ENCODE measurements at regions not wholly inside any gene's neighbourhood (a gene's known extent, or its start where the extent isn't known, plus 50 kb on each side); places are given as distances from the start of the nearest gene placed in this dataset.
"Not testable (repeated sequence)": the region's sequence is repeated elsewhere in the genome, so short reads cannot be mapped to it uniquely, and the experiment has no call there.

- no peak overlapping the region for H3K4me3 ChIP-seq
Measured at GRCh38 chr5:124025306-124025845, 513.4 kb downstream of the CSNK1G3 start.

GRCh38 chr5:124022966-124023365 lies 511.0 kb downstream of the CSNK1G3 start:
- no peak for TF ChIP-seq FOXP2 (optimal IDR thresholded peaks at IDR 0.05; ENCODE audit: control extremely low read depth, extremely low read length, insufficient read depth)
- Histone ChIP-seq H3K9me3 (ENCODE audit: low read depth, low read length) (no peaks in the 10 kb centered on the region), H3K36me3 (ENCODE audit: insufficient read depth, low read length) (no peaks in the 10 kb centered on the region), H3K27ac (no peak overlapping the region), H3K4me3 (no peak overlapping the region), H3K9ac (ENCODE audit: insufficient read length) (no peak overlapping the region)
- DNase-seq (ENCODE audit: low read depth, low spot score), result no peak

More at GRCh38 chr5:124025306-124025845, 513.4 kb downstream of the CSNK1G3 start:
- H3K27ac ChIP-seq, result no peak overlapping the region
- H3K9me3 ChIP-seq (ENCODE audit: low read depth, low read length), result no peaks in the 10 kb centered on the region
- no peak overlapping the region for H3K9ac ChIP-seq (ENCODE audit: insufficient read length)
- no peak for DNase-seq (ENCODE audit: low read depth, low spot score)
- no peaks in the 10 kb centered on the region for H3K36me3 ChIP-seq (ENCODE audit: insufficient read depth, low read length)
- TF ChIP-seq POLR2AphosphoS5 (IDR thresholded peaks at IDR 0.05; ENCODE audit: borderline replicate concordance, low read depth, low read length) (no peak), FOXP2 (optimal IDR thresholded peaks at IDR 0.05; ENCODE audit: control extremely low read depth, extremely low read length, insufficient read depth) (no peak), EZH2 (IDR thresholded peaks at IDR 0.05) (no peak)

GRCh38 chr5:124021776-124022175 lies 509.8 kb downstream of the CSNK1G3 start:
- Histone ChIP-seq H3K27ac (no peak overlapping the region), H3K9me3 (ENCODE audit: low read depth, low read length) (no peaks in the 10 kb centered on the region), H3K36me3 (ENCODE audit: insufficient read depth, low read length) (no peaks in the 10 kb centered on the region), H3K9ac (ENCODE audit: insufficient read length) (no peak overlapping the region), H3K4me3 (no peak overlapping the region)
- TF ChIP-seq EZH2 (IDR thresholded peaks at IDR 0.05), result no peak
- TF ChIP-seq POLR2AphosphoS5 (IDR thresholded peaks at IDR 0.05; ENCODE audit: borderline replicate concordance, low read depth, low read length), result no peak
- TF ChIP-seq FOXP2 (optimal IDR thresholded peaks at IDR 0.05; ENCODE audit: control extremely low read depth, extremely low read length, insufficient read depth), result no peak
- no peak for DNase-seq (ENCODE audit: low read depth, low spot score)

DNA sequence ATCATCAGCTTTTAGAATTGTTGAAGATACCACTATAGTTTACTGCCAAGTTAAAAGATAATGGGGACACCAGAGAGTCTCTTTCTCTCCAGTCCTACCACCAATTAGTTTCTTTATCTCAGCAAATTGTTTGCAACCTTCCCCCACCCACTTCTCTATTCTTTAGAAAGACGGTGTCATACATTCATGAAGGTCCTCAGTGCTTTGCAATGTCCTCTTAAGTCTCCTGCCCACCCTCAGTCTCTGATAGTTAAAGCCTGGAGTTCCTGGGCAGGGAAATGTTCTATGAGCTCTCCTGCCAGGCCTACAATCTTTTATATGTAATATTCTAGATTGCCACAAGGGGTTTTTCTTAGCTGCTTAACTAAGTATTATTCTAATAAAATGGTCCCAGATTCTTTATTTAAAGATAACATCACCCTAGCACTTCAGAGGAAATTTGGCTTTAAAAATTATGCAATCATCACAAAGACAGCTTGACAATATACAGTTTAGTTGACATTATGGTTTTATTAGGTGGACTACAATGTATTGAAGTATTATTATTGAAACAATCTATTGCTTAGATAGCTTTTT lies 509.2 kb downstream of the CSNK1G3 start:
- H3K4me3 ChIP-seq, result no peak overlapping the region
- H3K36me3 ChIP-seq (ENCODE audit: insufficient read depth, low read length), result no peaks in the 10 kb centered on the region
- H3K9me3 ChIP-seq (ENCODE audit: low read depth, low read length), result no peaks in the 10 kb centered on the region
- no peak for DNase-seq (ENCODE audit: low read depth, low spot score)
- no peak overlapping the region for H3K27ac ChIP-seq
- no peak overlapping the region for H3K9ac ChIP-seq (ENCODE audit: insufficient read length)
- no peak for TF ChIP-seq EZH2 (IDR thresholded peaks at IDR 0.05)
- no peak for TF ChIP-seq POLR2AphosphoS5 (IDR thresholded peaks at IDR 0.05; ENCODE audit: borderline replicate concordance, low read depth, low read length)
- TF ChIP-seq FOXP2 (optimal IDR thresholded peaks at IDR 0.05; ENCODE audit: control extremely low read depth, extremely low read length, insufficient read depth), result no peak

DNA sequence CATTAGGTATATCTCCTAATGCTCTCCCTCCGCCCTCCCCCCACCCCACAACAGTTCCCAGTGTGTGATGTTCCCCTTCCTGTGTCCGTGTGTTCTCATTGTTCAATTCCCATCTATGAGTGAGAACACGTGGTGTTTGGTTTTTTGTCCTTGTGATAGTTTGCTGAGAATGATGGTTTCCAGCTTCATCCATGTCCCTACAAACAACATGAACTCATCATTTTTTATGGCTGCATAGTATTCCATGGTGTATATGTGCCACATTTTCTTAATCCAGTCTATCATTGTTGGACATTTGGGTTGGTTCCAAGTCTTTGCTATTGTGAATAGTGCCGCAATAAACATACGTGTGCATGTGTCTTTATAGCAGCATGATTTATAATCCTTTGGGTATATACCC lies 505.3 kb downstream of the CSNK1G3 start:
- not testable (repeated sequence) for H3K4me3 ChIP-seq; H3K9ac ChIP-seq (ENCODE audit: insufficient read length); H3K9me3 ChIP-seq (ENCODE audit: low read depth, low read length); DNase-seq (ENCODE audit: low read depth, low spot score); H3K36me3 ChIP-seq (ENCODE audit: insufficient read depth, low read length); H3K27ac ChIP-seq

- H3K9me3 ChIP-seq (ENCODE audit: low read depth, low read length), result peaks cover 7% of the 10 kb centered on the region; the same call in 1 of the 2 replicates
- H3K36me3 ChIP-seq (ENCODE audit: insufficient read depth, low read length), result no peaks in the 10 kb centered on the region
- no peak overlapping the region for H3K27ac ChIP-seq
- no peak overlapping the region for H3K9ac ChIP-seq (ENCODE audit: insufficient read length)
- H3K4me3 ChIP-seq, result no peak overlapping the region
- TF ChIP-seq EZH2 (IDR thresholded peaks at IDR 0.05) (no peak), POLR2AphosphoS5 (IDR thresholded peaks at IDR 0.05; ENCODE audit: borderline replicate concordance, low read depth, low read length) (no peak), FOXP2 (optimal IDR thresholded peaks at IDR 0.05; ENCODE audit: control extremely low read depth, extremely low read length, insufficient read depth) (no peak)
- no peak for DNase-seq (ENCODE audit: low read depth, low spot score)
Measured at GRCh38 chr5:124007675-124008398, 495.9 kb downstream of the CSNK1G3 start.

GRCh38 chr5:124001036-124001615 lies 489.1 kb downstream of the CSNK1G3 start:
- Histone ChIP-seq H3K4me3 (no peak overlapping the region), H3K36me3 (ENCODE audit: insufficient read depth, low read length) (no peaks in the 10 kb centered on the region), H3K27ac (no peak overlapping the region), H3K9me3 (ENCODE audit: low read depth, low read length) (no peaks in the 10 kb centered on the region), H3K9ac (ENCODE audit: insufficient read length) (no peak overlapping the region)
- TF ChIP-seq EZH2 (IDR thresholded peaks at IDR 0.05), result no peak
- no peak for TF ChIP-seq POLR2AphosphoS5 (IDR thresholded peaks at IDR 0.05; ENCODE audit: borderline replicate concordance, low read depth, low read length)
- no peak for DNase-seq (ENCODE audit: low read depth, low spot score)

DNA sequence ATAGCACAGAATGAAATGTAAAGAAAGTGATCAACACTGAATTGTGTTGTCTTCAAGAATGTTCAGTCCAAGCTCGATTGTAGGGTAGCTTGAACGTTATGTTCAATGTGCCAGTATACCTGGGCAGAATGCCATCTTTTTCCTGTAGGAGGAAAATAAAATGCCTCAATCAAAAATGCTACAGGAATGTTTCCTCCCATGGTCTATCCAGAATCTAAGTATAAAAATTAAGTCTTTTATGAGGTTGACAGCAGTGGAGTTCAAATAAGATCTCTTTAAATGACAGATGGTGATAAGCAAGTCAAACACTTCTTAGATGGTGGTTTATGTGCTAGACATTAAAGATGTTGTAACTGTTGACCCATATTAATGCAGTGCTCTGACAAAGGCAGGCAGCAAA lies 488.6 kb downstream of the CSNK1G3 start:
- Histone ChIP-seq H3K9ac (ENCODE audit: insufficient read length) (no peak overlapping the region), H3K27ac (no peak overlapping the region), H3K4me3 (no peak overlapping the region), H3K9me3 (ENCODE audit: low read depth, low read length) (no peaks in the 10 kb centered on the region), H3K36me3 (ENCODE audit: insufficient read depth, low read length) (no peaks in the 10 kb centered on the region)
- DNase-seq (ENCODE audit: low read depth, low spot score), result no peak
- TF ChIP-seq POLR2AphosphoS5 (IDR thresholded peaks at IDR 0.05; ENCODE audit: borderline replicate concordance, low read depth, low read length), result no peak
- TF ChIP-seq EZH2 (IDR thresholded peaks at IDR 0.05), result no peak
- TF ChIP-seq FOXP2 (optimal IDR thresholded peaks at IDR 0.05; ENCODE audit: control extremely low read depth, extremely low read length, insufficient read depth), result no peak
